ENCODE measurements at regions not wholly inside any gene's neighbourhood (a gene's known extent, or its start where the extent isn't known, plus 50 kb on each side); places are given as distances from the start of the nearest gene placed in this dataset.

DNA sequence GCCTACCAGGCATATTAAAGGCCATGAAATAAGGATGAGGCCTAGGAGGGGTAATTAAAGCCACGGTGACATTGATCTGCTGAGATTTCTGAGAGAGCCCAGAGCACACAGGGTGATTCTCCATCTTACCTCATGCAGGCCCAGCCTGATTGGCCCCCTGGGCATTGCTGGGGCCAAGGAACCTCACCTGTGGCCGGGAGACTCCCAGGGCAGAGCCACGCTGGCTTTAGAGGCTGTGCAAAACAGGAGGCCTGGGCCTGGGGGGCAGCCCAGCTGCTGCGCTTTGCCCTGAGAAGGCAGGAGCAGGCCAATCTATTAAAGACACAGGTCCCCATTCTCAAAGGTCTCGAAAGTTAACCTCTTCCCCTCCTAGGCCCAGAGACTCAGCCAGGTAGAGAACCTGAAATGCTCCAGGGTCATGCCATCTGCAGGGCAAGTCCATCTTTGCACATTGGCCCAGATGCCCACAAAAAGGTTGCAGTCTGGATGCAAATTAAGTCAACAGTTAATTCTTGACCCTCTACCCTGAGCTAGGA is 1099.7 kb downstream of the BCL11B start:
- H4K20me1 ChIP-seq (ENCODE audit: insufficient read depth, low read length), result no peaks in the 10 kb centered on the region
- intact Hi-C loops (cut with micrococcal nuclease), result no loop called here
- ChIA-PET POLR2A (ENCODE audit: unreplicated experiment) (no interaction called here), CTCF (no interaction called here)
- H2AFZ ChIP-seq (replicated peaks; ENCODE audit: low read length, poor library complexity), result no peak overlapping the region
- no TSS peak for BruUV-seq (replicated peaks)
- no peak overlapping the region for H3K14ac ChIP-seq (replicated peaks; ENCODE audit: low read depth, low read length)
- ATAC-seq (ENCODE audit: low read depth) (no peak), DNase-seq (no peak)
- H3K36me3 ChIP-seq (ENCODE audit: control insufficient read depth, insufficient read depth, low read length), result no peaks in the 10 kb centered on the region
- H3K9ac ChIP-seq (ENCODE audit: low read depth, low read length), result no peak overlapping the region
- no peak overlapping the region for H3K56ac ChIP-seq (ENCODE audit: extremely low read depth, insufficient read depth, low read length)
- no peak overlapping the region for H3K4me2 ChIP-seq (ENCODE audit: low read depth, low read length)
- no peak overlapping the region for H3K18ac ChIP-seq (ENCODE audit: low read depth, low read length)
- H3K23ac ChIP-seq (ENCODE audit: low read depth, low read length), result no peak overlapping the region
- H2BK120ac ChIP-seq (ENCODE audit: low read depth, low read length), result no peak overlapping the region
- dilution Hi-C loops (cut with HindIII; ENCODE audit: low sequenced_read_pairs, unreplicated experiment), result no loop called here
- H3K4me1 ChIP-seq (ENCODE audit: control insufficient read depth, insufficient read depth, low read length), result no peaks in the 10 kb centered on the region
- in situ Hi-C loops (cut with MboI; ENCODE audit: low sequenced_read_pairs), result no loop called here
- no peak overlapping the region for H3K27ac ChIP-seq (ENCODE audit: insufficient read depth, low read length)
- no peaks in the 10 kb centered on the region for H3K79me1 ChIP-seq (ENCODE audit: low read depth in 1 of 2, low read length in 2 of 2)
- H4K5ac ChIP-seq (ENCODE audit: low read depth, low read length), result no peak overlapping the region
- no peak overlapping the region for H2BK5ac ChIP-seq (ENCODE audit: low read depth, low read length, poor library complexity, severe bottlenecking)
- H3K9me1 ChIP-seq (ENCODE audit: insufficient read depth, low read length), result no peaks in the 10 kb centered on the region
- peaks cover 36% of the 10 kb centered on the region for H3K9me3 ChIP-seq (ENCODE audit: control insufficient read depth, insufficient read depth, low read length)
- no peak overlapping the region for H2AK9ac ChIP-seq (replicated peaks; ENCODE audit: low read depth, low read length, poor library complexity)
- no peak overlapping the region for H4K8ac ChIP-seq (ENCODE audit: low read depth in 2 of 2, low read length in 2 of 2)
- no peak overlapping the region for H2AK5ac ChIP-seq (ENCODE audit: low read depth, low read length)
- no peak overlapping the region for H3K4me3 ChIP-seq (ENCODE audit: insufficient read depth, low read depth, low read length)
- no peak overlapping the region for H2BK20ac ChIP-seq (ENCODE audit: low read depth, low read length)
- TF ChIP-seq BHLHE40 (IDR thresholded peaks at IDR 0.05; ENCODE audit: low read depth, low read length) (no peak), MAZ (IDR thresholded peaks at IDR 0.05; ENCODE audit: borderline replicate concordance, low read depth, low read length) (no peak), RCOR1 (IDR thresholded peaks at IDR 0.05; ENCODE audit: insufficient replicate concordance, low read length) (no peak), SMC3 (IDR thresholded peaks at IDR 0.05; ENCODE audit: low read depth, low read length) (no peak)
- TF ChIP-seq, protein P1, sequence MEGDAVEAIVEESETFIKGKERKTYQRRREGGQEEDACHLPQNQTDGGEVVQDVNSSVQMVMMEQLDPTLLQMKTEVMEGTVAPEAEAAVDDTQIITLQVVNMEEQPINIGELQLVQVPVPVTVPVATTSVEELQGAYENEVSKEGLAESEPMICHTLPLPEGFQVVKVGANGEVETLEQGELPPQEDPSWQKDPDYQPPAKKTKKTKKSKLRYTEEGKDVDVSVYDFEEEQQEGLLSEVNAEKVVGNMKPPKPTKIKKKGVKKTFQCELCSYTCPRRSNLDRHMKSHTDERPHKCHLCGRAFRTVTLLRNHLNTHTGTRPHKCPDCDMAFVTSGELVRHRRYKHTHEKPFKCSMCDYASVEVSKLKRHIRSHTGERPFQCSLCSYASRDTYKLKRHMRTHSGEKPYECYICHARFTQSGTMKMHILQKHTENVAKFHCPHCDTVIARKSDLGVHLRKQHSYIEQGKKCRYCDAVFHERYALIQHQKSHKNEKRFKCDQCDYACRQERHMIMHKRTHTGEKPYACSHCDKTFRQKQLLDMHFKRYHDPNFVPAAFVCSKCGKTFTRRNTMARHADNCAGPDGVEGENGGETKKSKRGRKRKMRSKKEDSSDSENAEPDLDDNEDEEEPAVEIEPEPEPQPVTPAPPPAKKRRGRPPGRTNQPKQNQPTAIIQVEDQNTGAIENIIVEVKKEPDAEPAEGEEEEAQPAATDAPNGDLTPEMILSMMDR (conservative IDR thresholded peaks at IDR 0.05; ENCODE audit: low read depth, low read length), result no peak
- no peak overlapping the region for H3K4ac ChIP-seq (ENCODE audit: low read depth, low read length)
- no CpG with 5 or more reads among the region's 5 CpGs for WGBS, 2 experiments (ENCODE audit: extremely low coverage in 2 of 2, insufficient read length in 1 of 2)
- H2BK15ac ChIP-seq (ENCODE audit: low read depth, low read length), result no peak overlapping the region
- H4K91ac ChIP-seq (ENCODE audit: insufficient read depth, low read depth, low read length), result no peak overlapping the region
- no peaks in the 10 kb centered on the region for H3K27me3 ChIP-seq (ENCODE audit: control insufficient read depth, insufficient read depth, low read length)

Data from IMR-90 (cell line).